ENCODE measurements at regions not wholly inside any gene's neighbourhood (a gene's known extent, or its start where the extent isn't known, plus 50 kb on each side); places are given as distances from the start of the nearest gene placed in this dataset.

DNA sequence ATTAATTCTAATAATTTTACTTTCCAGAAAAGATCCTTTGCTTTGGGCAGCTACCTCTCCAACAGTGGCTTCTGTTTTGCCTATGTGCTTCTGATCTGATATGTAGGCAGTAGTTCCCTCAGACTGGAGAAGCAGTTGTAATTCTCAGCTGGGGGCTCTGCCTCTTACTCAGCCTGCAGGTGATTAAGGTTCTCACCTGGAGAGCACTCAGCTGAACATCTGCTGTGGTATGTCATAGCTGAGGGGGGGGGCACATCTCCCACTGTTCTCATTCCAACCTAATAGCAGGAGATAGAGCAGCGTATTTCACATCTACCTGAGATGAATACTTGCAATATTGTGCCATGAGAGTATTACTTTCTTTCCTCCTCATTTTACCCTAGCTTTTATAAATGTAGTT lies 511.9 kb upstream of the CDH8 start:
- TF ChIP-seq POLR2A (IDR thresholded peaks at IDR 0.05), result no peak
- TF ChIP-seq, protein P1, sequence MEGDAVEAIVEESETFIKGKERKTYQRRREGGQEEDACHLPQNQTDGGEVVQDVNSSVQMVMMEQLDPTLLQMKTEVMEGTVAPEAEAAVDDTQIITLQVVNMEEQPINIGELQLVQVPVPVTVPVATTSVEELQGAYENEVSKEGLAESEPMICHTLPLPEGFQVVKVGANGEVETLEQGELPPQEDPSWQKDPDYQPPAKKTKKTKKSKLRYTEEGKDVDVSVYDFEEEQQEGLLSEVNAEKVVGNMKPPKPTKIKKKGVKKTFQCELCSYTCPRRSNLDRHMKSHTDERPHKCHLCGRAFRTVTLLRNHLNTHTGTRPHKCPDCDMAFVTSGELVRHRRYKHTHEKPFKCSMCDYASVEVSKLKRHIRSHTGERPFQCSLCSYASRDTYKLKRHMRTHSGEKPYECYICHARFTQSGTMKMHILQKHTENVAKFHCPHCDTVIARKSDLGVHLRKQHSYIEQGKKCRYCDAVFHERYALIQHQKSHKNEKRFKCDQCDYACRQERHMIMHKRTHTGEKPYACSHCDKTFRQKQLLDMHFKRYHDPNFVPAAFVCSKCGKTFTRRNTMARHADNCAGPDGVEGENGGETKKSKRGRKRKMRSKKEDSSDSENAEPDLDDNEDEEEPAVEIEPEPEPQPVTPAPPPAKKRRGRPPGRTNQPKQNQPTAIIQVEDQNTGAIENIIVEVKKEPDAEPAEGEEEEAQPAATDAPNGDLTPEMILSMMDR (IDR thresholded peaks at IDR 0.05), result no peak

All from thyroid gland (tissue), 4 donors.